Neuronal stem cell (in vitro differentiated cells): ENCODE measurements at regions not wholly inside any gene's neighbourhood (a gene's known extent, or its start where the extent isn't known, plus 50 kb on each side); places are given as distances from the start of the nearest gene placed in this dataset.

Source experiments
- DNase-seq: peaks from one replicate; pipeline ENCODE4 v3.0.0-alpha.2; 2013; ENCODE audit warnings: low spot score
- H2AFZ ChIP-seq: one replicate; pipeline ENCODE4 v1.6.1; 2013; ENCODE audit warnings: mild to moderate bottlenecking, low read length, inconsistent platforms
- H2AK5ac ChIP-seq: 2 replicates; pipeline ENCODE4 v1.6.1; 2013; ENCODE audit warnings: low read depth, mild to moderate bottlenecking, inconsistent platforms, low read length, moderate library complexity, mixed read lengths
- H2BK120ac ChIP-seq: 2 replicates; pipeline ENCODE4 v1.6.1; 2013; ENCODE audit warnings: low read depth, mild to moderate bottlenecking, inconsistent platforms, low read length, moderate library complexity, mixed read lengths
- H2BK12ac ChIP-seq: one replicate; pipeline ENCODE4 v1.6.1; 2013; ENCODE audit warnings: low read length, inconsistent platforms
- H2BK15ac ChIP-seq: 2 replicates; pipeline ENCODE4 v1.6.1; 2013; ENCODE audit warnings: mild to moderate bottlenecking, low read length, inconsistent platforms, mixed read lengths
- H2BK5ac ChIP-seq: one replicate; pipeline ENCODE4 v1.6.1; 2013; ENCODE audit warnings: inconsistent platforms, mild to moderate bottlenecking, low read length, moderate library complexity
- H3K14ac ChIP-seq: one replicate; pipeline ENCODE4 v1.6.1; 2013; ENCODE audit warnings: low read length, inconsistent platforms
- H3K18ac ChIP-seq: 2 replicates; pipeline ENCODE4 v1.6.1; 2013; ENCODE audit warnings: low read length, inconsistent platforms
- H3K23ac ChIP-seq: 2 replicates; pipeline ENCODE4 v1.6.1; 2013; ENCODE audit warnings: low read depth, mild to moderate bottlenecking, mixed read lengths, low read length, inconsistent platforms; ENCODE audit not compliant: poor library complexity
- H3K27ac ChIP-seq: replicated peaks from 3 replicates; pipeline ENCODE4 v1.5.1; 2013; ENCODE audit warnings: low read length, inconsistent platforms
- H3K27me3 ChIP-seq, 3 experiments: 2 replicates each; pipeline ENCODE4 v1.6.1; 2013; ENCODE audit warnings: low read length in 3 of 3, mild to moderate bottlenecking in 2 of 3, inconsistent platforms in 1 of 3, low read depth in 1 of 3, mixed read lengths in 1 of 3, moderate library complexity in 1 of 3; ENCODE audit not compliant: control insufficient read depth in 3 of 3, insufficient read depth in 3 of 3
- H3K36me3 ChIP-seq, 2 donors: replicated peaks in 1 of 2; 2 replicates each; pipeline ENCODE4 v1.6.1; 2013; ENCODE audit warnings: low read length in 2 of 2; ENCODE audit not compliant: control insufficient read depth in 2 of 2, insufficient read depth in 2 of 2
- H3K4ac ChIP-seq: 2 replicates; pipeline ENCODE4 v1.6.1; 2013; ENCODE audit warnings: inconsistent platforms, mild to moderate bottlenecking, low read length, moderate library complexity
- H3K4me1 ChIP-seq, 2 donors: 1 replicate in 1 of 2; 2 replicates in 1 of 2; pipeline ENCODE4 v1.6.1; 2013; ENCODE audit warnings: low read length in 2 of 2, low read depth in 1 of 2; ENCODE audit not compliant: control insufficient read depth in 2 of 2, insufficient read depth in 1 of 2
- H3K4me2 ChIP-seq: one replicate; pipeline ENCODE4 v1.6.1; 2013; ENCODE audit warnings: mild to moderate bottlenecking, low read length, inconsistent platforms; ENCODE audit not compliant: insufficient read depth, poor library complexity, severe bottlenecking
- H3K4me3 ChIP-seq, 2 donors: 2 replicates each; pipeline ENCODE4 v1.5.1; 2013; ENCODE audit warnings: low read length in 2 of 2, mild to moderate bottlenecking in 2 of 2, inconsistent platforms in 1 of 2, moderate library complexity in 1 of 2
- H3K79me1 ChIP-seq: one replicate; pipeline ENCODE4 v1.6.1; 2013; ENCODE audit warnings: low read depth, mild to moderate bottlenecking, inconsistent platforms, low read length, moderate library complexity
- H3K9ac ChIP-seq: one replicate; pipeline ENCODE4 v1.6.1; 2013; ENCODE audit warnings: mild to moderate bottlenecking, low read depth, low read length, inconsistent platforms; ENCODE audit not compliant: poor library complexity
- H3K9me3 ChIP-seq, 2 donors: replicated peaks in 1 of 2; 2 replicates each; pipeline versions ENCODE3 to v1.6.1; 2013; ENCODE audit warnings: low read length in 2 of 2, mild to moderate bottlenecking in 2 of 2, inconsistent platforms in 1 of 2, low read depth in 1 of 2, mixed read lengths in 1 of 2, moderate library complexity in 1 of 2; ENCODE audit not compliant: control insufficient read depth in 2 of 2, insufficient read depth in 1 of 2
- H4K8ac ChIP-seq: one replicate; pipeline ENCODE4 v1.6.1; 2013; ENCODE audit warnings: low read depth, mild to moderate bottlenecking, inconsistent platforms, low read length, moderate library complexity
- H4K91ac ChIP-seq: one replicate; pipeline ENCODE4 v1.6.1; 2013; ENCODE audit warnings: low read length, low read depth, mild to moderate bottlenecking, inconsistent platforms; ENCODE audit not compliant: poor library complexity
- WGBS, 2 donors: extraction: QIAGEN DNeasy Blood & Tissue Kit; methylation state at CpG; one replicate each; pipeline ENCODE4 v1.1.7; 2013; ENCODE audit warnings: missing lambda C conversion rate in 2 of 2, mixed read lengths in 1 of 2; ENCODE audit not compliant: insufficient read length in 2 of 2, insufficient replicate concordance in 1 of 2; ENCODE audit errors: extremely low coverage in 2 of 2; 5-methylcytosine and 5-hydroxymethylcytosine counted together

DNA sequence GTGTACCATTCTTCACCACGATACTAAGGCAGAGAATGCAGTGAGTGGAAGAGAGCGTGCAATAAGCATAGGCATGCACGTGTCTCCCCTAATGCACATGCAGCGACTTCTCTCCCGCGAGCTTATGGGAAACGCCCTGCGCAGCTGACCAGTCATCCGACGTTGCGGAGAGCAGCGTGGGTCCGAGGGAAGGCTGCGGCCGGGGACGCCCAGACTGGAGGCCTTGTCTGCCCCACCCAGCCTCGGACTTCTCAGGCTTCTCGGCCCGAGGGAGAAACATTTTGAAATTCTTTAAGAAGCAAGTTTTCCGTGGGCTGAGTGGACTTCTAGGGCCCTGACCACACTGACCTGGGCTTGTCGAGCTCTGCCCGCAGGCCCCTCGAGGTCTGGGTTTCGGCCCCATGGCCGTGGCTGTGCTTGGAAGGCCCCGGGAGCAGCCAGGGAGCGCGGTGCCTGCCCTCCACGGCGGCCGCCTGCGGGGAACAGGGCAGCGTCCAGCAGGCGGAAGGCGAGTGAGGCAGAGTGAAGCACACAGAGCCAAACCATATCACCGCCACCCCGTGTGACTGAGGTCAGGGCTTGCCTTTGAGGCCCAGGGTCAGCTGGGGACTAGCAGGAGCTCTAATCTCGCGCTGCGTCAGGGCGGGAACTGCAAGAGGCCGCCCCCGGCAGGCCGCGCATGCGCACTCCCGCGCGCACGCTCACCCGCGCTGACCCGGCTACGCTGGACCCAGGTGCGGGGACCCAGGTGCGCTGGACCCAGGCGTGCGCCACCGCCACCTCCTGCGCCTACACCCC lies 60.0 kb upstream of the IRX1 start:
- Histone ChIP-seq H3K79me1 (no peaks in the 10 kb centered on the region), H3K9me3 (peaks cover 0 to 4% of the 10 kb centered on the region in 2 donors), H3K4me2 (no peak overlapping the region), H3K27ac (no peak overlapping the region), H3K23ac (no peak overlapping the region), H3K18ac (peak overlapping the region; percentile 67), H3K36me3 (no peaks in the 10 kb centered on the region), H3K14ac (peak overlapping the region; percentile 63), H2BK12ac (no peak overlapping the region), H2BK15ac (peak overlapping the region; percentile 82), H2BK120ac (no peak overlapping the region), H3K4me1 (peaks cover 0 to 2% of the 10 kb centered on the region in 2 donors), H3K4ac (peak overlapping the region; percentile 19), H4K8ac (no peak overlapping the region), H2AK5ac (peak overlapping the region; percentile 47), H3K9ac (no peak overlapping the region), H2AFZ (no peak overlapping the region), H2BK5ac (no peak overlapping the region), H3K4me3 (no peak overlapping the region), H3K27me3 (no peaks in the 10 kb centered on the region), H4K91ac (no peak overlapping the region)
- no peak for DNase-seq
- whole genome bisulfite sequencing, 2 donors, result no CpG with 5 or more reads among the region's 60 CpGs

DNA sequence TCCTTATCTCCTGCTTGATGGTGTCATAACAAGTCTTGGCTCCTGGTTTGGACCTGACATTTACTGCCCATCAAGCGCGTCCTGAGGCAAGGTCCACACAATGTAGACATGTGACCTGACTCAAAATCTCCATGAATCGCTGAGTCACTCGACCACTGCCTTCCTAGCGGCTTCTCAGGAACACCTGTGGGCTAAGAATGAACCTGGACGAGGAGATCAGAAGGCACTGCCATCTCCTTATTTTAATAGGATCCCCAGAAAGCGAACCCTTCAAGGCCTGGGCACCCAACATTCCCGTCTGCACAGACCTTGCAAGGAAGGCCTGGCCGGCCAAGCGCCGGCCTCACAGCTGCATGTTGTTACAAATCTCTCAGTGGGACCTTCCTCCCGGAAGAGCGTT lies 60.6 kb upstream of the IRX1 start:
- peak overlapping the region; percentile 82 for H2BK15ac ChIP-seq
- H3K9ac ChIP-seq, result no peak overlapping the region
- H3K4ac ChIP-seq, result peak overlapping the region; percentile 19
- H2AK5ac ChIP-seq, result no peak overlapping the region
- H3K4me2 ChIP-seq, result no peak overlapping the region
- no peak overlapping the region for H3K4me3 ChIP-seq
- H3K27ac ChIP-seq, result no peak overlapping the region
- no CpG with 5 or more reads among the region's 13 CpGs for WGBS, 2 donors
- H4K91ac ChIP-seq, result no peak overlapping the region
- no peak overlapping the region for H4K8ac ChIP-seq
- no peaks in the 10 kb centered on the region for H3K27me3 ChIP-seq
- no peak overlapping the region for H2BK12ac ChIP-seq
- no peak overlapping the region for H3K23ac ChIP-seq
- H2AFZ ChIP-seq, result no peak overlapping the region
- H3K14ac ChIP-seq, result peak overlapping the region; percentile 63
- no peaks in the 10 kb centered on the region for H3K36me3 ChIP-seq
- H3K4me1 ChIP-seq, result peaks cover 0 to 2% of the 10 kb centered on the region in 2 donors
- no peak for DNase-seq
- H3K79me1 ChIP-seq, result no peaks in the 10 kb centered on the region
- H2BK5ac ChIP-seq, result no peak overlapping the region
- no peak overlapping the region for H3K18ac ChIP-seq
- H2BK120ac ChIP-seq, result no peak overlapping the region
- H3K9me3 ChIP-seq, result peaks cover 0 to 4% of the 10 kb centered on the region in 2 donors

DNA sequence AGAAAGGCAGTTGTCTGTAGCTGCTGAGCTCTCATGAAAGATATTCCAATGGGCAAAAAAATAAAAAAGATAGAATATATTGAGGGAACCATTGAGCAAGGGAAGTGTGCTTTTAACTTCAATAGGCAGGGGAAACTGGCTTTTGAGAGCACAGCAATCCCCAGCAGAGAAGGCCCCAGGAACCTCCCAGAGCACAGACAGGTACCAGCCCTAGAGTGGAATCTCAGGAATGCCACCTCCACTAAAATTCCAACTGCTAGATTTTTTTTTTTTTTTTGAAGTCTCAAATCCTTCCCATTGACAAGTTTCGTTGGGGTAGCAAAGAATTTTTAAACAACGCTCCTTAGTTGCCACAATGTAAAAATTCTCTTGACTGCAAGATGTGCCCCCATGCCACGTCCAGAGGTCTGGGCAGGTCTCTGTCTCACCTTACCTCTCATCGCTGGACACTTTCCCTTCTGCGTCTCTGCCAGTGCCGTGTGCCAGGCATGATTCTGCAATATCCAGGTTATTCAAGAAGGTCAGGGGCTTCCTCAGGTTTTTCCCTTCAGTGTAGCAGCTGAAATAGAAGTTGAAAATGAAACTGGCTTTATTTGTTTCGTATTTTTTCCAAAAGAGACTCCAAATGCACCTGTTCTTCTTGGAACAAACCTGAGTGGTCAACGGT lies 64.2 kb upstream of the IRX1 start:
- Histone ChIP-seq H3K14ac (no peak overlapping the region), H4K8ac (no peak overlapping the region), H3K18ac (no peak overlapping the region), H3K4me3 (no peak overlapping the region), H2AFZ (no peak overlapping the region), H2BK12ac (no peak overlapping the region), H2AK5ac (no peak overlapping the region), H3K4me1 (peaks cover 0 to 4% of the 10 kb centered on the region in 2 donors), H2BK5ac (no peak overlapping the region), H3K79me1 (no peaks in the 10 kb centered on the region), H3K27ac (no peak overlapping the region), H3K23ac (no peak overlapping the region), H3K4ac (no peak overlapping the region), H3K36me3 (no peaks in the 10 kb centered on the region), H3K9ac (no peak overlapping the region), H4K91ac (no peak overlapping the region), H3K9me3 (no peaks in the 10 kb centered on the region), H3K4me2 (no peak overlapping the region), H2BK15ac (no peak overlapping the region), H3K27me3 (no peaks in the 10 kb centered on the region), H2BK120ac (no peak overlapping the region)
- no peak for DNase-seq
- WGBS, 2 donors, result no CpG with 5 or more reads among the region's 8 CpGs

DNA sequence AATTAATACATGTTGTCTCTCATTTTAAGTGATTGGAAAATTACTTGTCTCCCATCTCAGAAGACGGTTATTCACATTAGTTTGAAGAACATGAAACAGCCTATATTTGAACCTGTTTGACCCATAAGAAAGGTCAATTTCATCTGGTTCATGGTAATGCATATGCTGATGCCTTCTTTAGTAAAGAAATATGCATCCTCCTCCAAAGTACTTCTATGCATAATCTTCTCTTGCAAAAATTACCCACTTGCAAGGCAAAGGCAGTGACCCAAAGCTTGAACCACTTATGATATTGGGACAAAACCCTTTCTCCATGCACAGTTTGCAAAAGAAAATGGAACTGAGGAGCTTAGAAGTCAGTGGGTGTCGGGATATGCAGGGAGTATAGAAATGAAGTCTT lies 65.4 kb upstream of the IRX1 start:
- no peaks in the 10 kb centered on the region for H3K79me1 ChIP-seq
- no peak overlapping the region for H4K8ac ChIP-seq
- no peak overlapping the region for H3K18ac ChIP-seq
- H3K4me2 ChIP-seq, result no peak overlapping the region
- H2BK5ac ChIP-seq, result no peak overlapping the region
- H3K27me3 ChIP-seq, result no peaks in the 10 kb centered on the region
- no peak overlapping the region for H2BK120ac ChIP-seq
- no peak overlapping the region for H3K9ac ChIP-seq
- no peak overlapping the region for H2AFZ ChIP-seq
- no peak overlapping the region for H4K91ac ChIP-seq
- H3K36me3 ChIP-seq, result no peaks in the 10 kb centered on the region
- no peak overlapping the region for H3K27ac ChIP-seq
- H3K4ac ChIP-seq, result no peak overlapping the region
- H3K23ac ChIP-seq, result no peak overlapping the region
- H2AK5ac ChIP-seq, result no peak overlapping the region
- no peaks in the 10 kb centered on the region for H3K9me3 ChIP-seq
- no peak overlapping the region for H3K4me3 ChIP-seq
- no peak for DNase-seq
- H3K4me1 ChIP-seq, result peaks cover 0 to 4% of the 10 kb centered on the region in 2 donors
- H2BK12ac ChIP-seq, result no peak overlapping the region
- no peak overlapping the region for H2BK15ac ChIP-seq
- WGBS, 2 donors, result no CpG with 5 or more reads among the region's 2 CpGs
- no peak overlapping the region for H3K14ac ChIP-seq
